ENCODE measurements at regions not wholly inside any gene's neighbourhood (a gene's known extent, or its start where the extent isn't known, plus 50 kb on each side); places are given as distances from the start of the nearest gene placed in this dataset.

GRCh38 chr3:24740326-24740725 is 245.7 kb upstream of the THRB start (continued):
- no peak for TF ChIP-seq CHD7 (IDR thresholded peaks at IDR 0.05; ENCODE audit: insufficient replicate concordance, low read length)
- no peak for TF ChIP-seq SP1 (IDR thresholded peaks at IDR 0.05; ENCODE audit: low read depth, low read length)
- TF ChIP-seq YY1 (IDR thresholded peaks at IDR 0.05; ENCODE audit: low read depth, low read length): no peak
- no peak for TF ChIP-seq CREB1 (IDR thresholded peaks at IDR 0.05)
- TF ChIP-seq TCF12 (IDR thresholded peaks at IDR 0.05; ENCODE audit: low read depth, low read length): no peak

Measured in H1 (cell line).